Mesenchymal stem cell (in vitro differentiated cells and primary cell): ENCODE measurements at regions not wholly inside any gene's neighbourhood (a gene's known extent, or its start where the extent isn't known, plus 50 kb on each side); places are given as distances from the start of the nearest gene placed in this dataset.
A peak's percentile ranks its signal among the peaks of the same experiment; 100 is the strongest.

Experiments used
- DNase-seq: peaks from one replicate; pipeline ENCODE4 v3.0.0-alpha.2; 2013
- H2AFZ ChIP-seq: one replicate; pipeline ENCODE4 v1.6.1; 2013; ENCODE audit warnings: low read depth, mild to moderate bottlenecking, control low read depth, inconsistent platforms, low read length, moderate library complexity
- H2AK5ac ChIP-seq: 2 replicates; pipeline ENCODE4 v1.6.1; 2013; ENCODE audit warnings: low read length, moderate library complexity, mild to moderate bottlenecking, inconsistent platforms; ENCODE audit not compliant: severe bottlenecking
- H2BK120ac ChIP-seq: one replicate; pipeline ENCODE4 v1.6.1; 2013; ENCODE audit warnings: low read depth, mild to moderate bottlenecking, inconsistent platforms, low read length, moderate library complexity
- H2BK12ac ChIP-seq, 2 experiments: one replicate each; pipeline ENCODE4 v1.6.1; 2013; ENCODE audit warnings: inconsistent platforms in 2 of 2, low read length in 2 of 2, mild to moderate bottlenecking in 2 of 2, moderate library complexity in 2 of 2, control low read depth in 1 of 2
- H2BK15ac ChIP-seq: one replicate; pipeline ENCODE4 v1.6.1; 2013; ENCODE audit warnings: mild to moderate bottlenecking, low read depth, inconsistent platforms; ENCODE audit not compliant: poor library complexity, severe bottlenecking
- H2BK5ac ChIP-seq: 2 replicates; pipeline ENCODE4 v1.6.1; 2013; ENCODE audit warnings: low read depth, mild to moderate bottlenecking, low read length, control low read depth, inconsistent platforms; ENCODE audit not compliant: poor library complexity, severe bottlenecking
- H3K14ac ChIP-seq, 2 experiments: one replicate each; pipeline ENCODE4 v1.6.1; 2013; ENCODE audit warnings: inconsistent platforms in 2 of 2, low read length in 2 of 2, control low read depth in 1 of 2, mild to moderate bottlenecking in 1 of 2, moderate library complexity in 1 of 2
- H3K18ac ChIP-seq, 2 experiments: one replicate each; pipeline ENCODE4 v1.6.1; 2013; ENCODE audit warnings: inconsistent platforms in 2 of 2, low read length in 2 of 2, control low read depth in 1 of 2, low read depth in 1 of 2, mild to moderate bottlenecking in 1 of 2
- H3K23ac ChIP-seq, 2 experiments: one replicate each; pipeline ENCODE4 v1.6.1; 2013; ENCODE audit warnings: inconsistent platforms in 2 of 2, low read length in 2 of 2, mild to moderate bottlenecking in 2 of 2, moderate library complexity in 2 of 2, control low read depth in 1 of 2
- H3K27ac ChIP-seq: 2 replicates; pipeline ENCODE4 v1.5.1; 2013; ENCODE audit warnings: mild to moderate bottlenecking, moderate library complexity, low read length, control low read depth, inconsistent platforms; ENCODE audit not compliant: poor library complexity, severe bottlenecking
- H3K27me3 ChIP-seq, 2 experiments: 2 replicates each; pipeline versions ENCODE4 v1.6.1 to v1.7.0; 2013; ENCODE audit warnings: low read length in 2 of 2, mild to moderate bottlenecking in 2 of 2, moderate library complexity in 2 of 2, control low read depth in 1 of 2, inconsistent platforms in 1 of 2; ENCODE audit not compliant: control insufficient read depth in 1 of 2, insufficient read depth in 1 of 2
- H3K36me3 ChIP-seq, 2 experiments: 2 replicates each; pipeline versions ENCODE4 v1.6.1 to v1.7.0; 2013; ENCODE audit warnings: low read length in 2 of 2, control low read depth in 1 of 2, inconsistent platforms in 1 of 2, low read depth in 1 of 2, mild to moderate bottlenecking in 1 of 2; ENCODE audit not compliant: insufficient read depth in 2 of 2, control insufficient read depth in 1 of 2
- H3K4ac ChIP-seq, 2 experiments: one replicate each; pipeline ENCODE4 v1.6.1; 2013; ENCODE audit warnings: inconsistent platforms in 2 of 2, low read length in 2 of 2, mild to moderate bottlenecking in 2 of 2, moderate library complexity in 2 of 2, control low read depth in 1 of 2, low read depth in 1 of 2
- H3K4me1 ChIP-seq: 2 replicates; pipeline ENCODE4 v1.6.1; 2013; ENCODE audit warnings: low read depth, low read length, control low read depth; ENCODE audit not compliant: control insufficient read depth, insufficient read depth
- H3K4me2 ChIP-seq: 2 replicates; pipeline ENCODE4 v1.6.1; 2013; ENCODE audit warnings: low read length, mild to moderate bottlenecking, inconsistent platforms; ENCODE audit not compliant: poor library complexity, severe bottlenecking
- H3K4me3 ChIP-seq, 2 experiments: 2 replicates each; pipeline versions ENCODE4 v1.5.1 to v1.7.0; 2013; ENCODE audit warnings: low read length in 2 of 2, mild to moderate bottlenecking in 2 of 2, control low read depth in 1 of 2, low read depth in 1 of 2; ENCODE audit not compliant: insufficient read depth in 1 of 2
- H3K79me1 ChIP-seq: replicated peaks from 2 replicates; pipeline ENCODE4 v1.6.1; 2013; ENCODE audit warnings: mild to moderate bottlenecking, control low read depth, low read length, inconsistent platforms; ENCODE audit not compliant: poor library complexity, severe bottlenecking
- H3K9ac ChIP-seq: 2 replicates; pipeline ENCODE4 v1.7.0; 2013; ENCODE audit warnings: mild to moderate bottlenecking, low read length, moderate library complexity
- H3K9me3 ChIP-seq: 2 replicates; pipeline ENCODE4 v1.7.0; 2013; ENCODE audit warnings: mild to moderate bottlenecking, low read length; ENCODE audit not compliant: control insufficient read depth
- H4K8ac ChIP-seq: one replicate; pipeline ENCODE4 v1.6.1; 2013; ENCODE audit warnings: inconsistent platforms, mild to moderate bottlenecking, low read length, moderate library complexity
- H4K91ac ChIP-seq: one replicate; pipeline ENCODE4 v1.6.1; 2013; ENCODE audit warnings: mild to moderate bottlenecking, low read length, inconsistent platforms
- WGBS: methylation state at CpG from one replicate; pipeline ENCODE4 v1.1.7; 2013; ENCODE audit warnings: mixed read lengths; 5-methylcytosine and 5-hydroxymethylcytosine counted together

DNA sequence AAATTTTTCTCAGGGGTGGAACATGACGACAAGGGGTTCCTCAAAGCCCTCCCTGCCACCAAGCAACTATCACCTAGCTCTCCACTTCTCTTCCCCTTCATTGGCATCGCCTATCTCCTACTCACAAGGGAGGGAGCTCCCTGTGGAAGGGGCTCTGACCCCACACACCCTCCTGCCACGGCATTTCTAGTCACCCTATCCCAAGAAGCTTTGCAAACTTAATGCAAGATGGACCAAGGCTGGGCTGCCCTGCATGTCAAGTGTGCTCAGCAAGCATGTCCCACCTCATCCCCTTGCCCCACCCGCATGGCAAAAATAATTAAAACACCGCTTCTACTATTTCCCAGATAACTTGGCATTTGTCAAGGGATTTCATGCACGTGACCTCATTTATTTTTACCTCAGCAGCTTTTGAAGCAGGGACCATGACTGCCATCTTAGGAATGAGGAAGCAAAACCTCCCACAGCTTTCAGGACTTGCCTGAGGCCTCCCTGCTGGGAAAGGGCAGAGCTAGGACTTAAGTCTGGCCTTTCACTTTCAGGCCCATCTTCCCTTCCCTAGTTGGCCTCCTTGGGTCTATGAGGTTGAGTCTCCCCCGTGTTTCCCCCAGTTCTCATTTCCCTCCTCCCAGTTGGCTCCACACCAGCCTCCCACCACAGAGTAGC lies 161.3 kb downstream of the TSEN15 start:
- no peak overlapping the region for H3K14ac ChIP-seq
- H3K27ac ChIP-seq, result peak overlapping the region; percentile 77
- peak overlapping the region; percentile 33 for H3K9ac ChIP-seq
- H3K79me1 ChIP-seq, result no peaks in the 10 kb centered on the region
- H3K27me3 ChIP-seq, result no peaks in the 10 kb centered on the region
- H3K4me3 ChIP-seq, result no peak overlapping the region
- H3K18ac ChIP-seq, result peak overlapping the region; percentile 13 to 73
- peak overlapping the region; percentile 82 for H4K91ac ChIP-seq
- no peaks in the 10 kb centered on the region for H3K9me3 ChIP-seq
- H2BK120ac ChIP-seq, result no peak overlapping the region
- H4K8ac ChIP-seq, result peak overlapping the region; percentile 81
- no peak overlapping the region for H2BK15ac ChIP-seq
- H2AFZ ChIP-seq, result no peak overlapping the region
- no peak overlapping the region for H2BK5ac ChIP-seq
- no peak overlapping the region for H3K4ac ChIP-seq
- H3K23ac ChIP-seq, result no peak overlapping the region
- H3K36me3 ChIP-seq, result no peaks in the 10 kb centered on the region
- peak overlapping the region in 1 of 2 experiments; percentile 45 for H2BK12ac ChIP-seq
- WGBS, result 76% methylated on average over 7 of the region's 7 CpGs
- DNase-seq, result peak; percentile 84
- H2AK5ac ChIP-seq, result peak overlapping the region; percentile 57
- peaks cover 9% of the 10 kb centered on the region for H3K4me1 ChIP-seq
- no peak overlapping the region for H3K4me2 ChIP-seq

GRCh38 chr1:184214128-184214527 lies 162.6 kb downstream of the TSEN15 start:
- Histone ChIP-seq H2AK5ac (no peak overlapping the region), H2BK5ac (no peak overlapping the region), H2BK15ac (no peak overlapping the region), H3K14ac (no peak overlapping the region), H3K18ac (no peak overlapping the region), H3K27ac (no peak overlapping the region), H4K91ac (no peak overlapping the region), H2BK12ac (peak overlapping the region in 1 of 2 experiments; percentile 59), H2BK120ac (no peak overlapping the region), H3K4me1 (peaks cover 10% of the 10 kb centered on the region), H4K8ac (no peak overlapping the region), H3K4ac (no peak overlapping the region), H3K9me3 (no peaks in the 10 kb centered on the region), H2AFZ (no peak overlapping the region), H3K79me1 (no peaks in the 10 kb centered on the region), H3K4me2 (no peak overlapping the region), H3K36me3 (no peaks in the 10 kb centered on the region), H3K4me3 (no peak overlapping the region), H3K27me3 (no peaks in the 10 kb centered on the region), H3K9ac (no peak overlapping the region), H3K23ac (no peak overlapping the region)
- DNase-seq, result no peak
- 96% methylated on average over 2 of the region's 4 CpGs for WGBS

- Histone ChIP-seq H3K27ac (no peak overlapping the region), H2BK5ac (no peak overlapping the region), H3K18ac (no peak overlapping the region), H2AK5ac (peak overlapping the region; percentile 13), H3K4me1 (peaks cover 10% of the 10 kb centered on the region), H3K4ac (peak overlapping the region in 1 of 2 experiments; percentile 36), H2AFZ (no peak overlapping the region), H2BK120ac (no peak overlapping the region), H3K23ac (no peak overlapping the region), H4K8ac (no peak overlapping the region), H2BK15ac (no peak overlapping the region), H3K4me2 (no peak overlapping the region), H3K9me3 (no peaks in the 10 kb centered on the region), H3K14ac (no peak overlapping the region), H2BK12ac (no peak overlapping the region), H3K4me3 (no peak overlapping the region), H3K9ac (no peak overlapping the region), H4K91ac (no peak overlapping the region), H3K27me3 (no peaks in the 10 kb centered on the region), H3K79me1 (no peaks in the 10 kb centered on the region), H3K36me3 (no peaks in the 10 kb centered on the region)
- WGBS, result 80% methylated on average over 6 of the region's 6 CpGs
- DNase-seq, result no peak
Measured at GRCh38 chr1:184215274-184215925, 163.9 kb downstream of the TSEN15 start.

DNA sequence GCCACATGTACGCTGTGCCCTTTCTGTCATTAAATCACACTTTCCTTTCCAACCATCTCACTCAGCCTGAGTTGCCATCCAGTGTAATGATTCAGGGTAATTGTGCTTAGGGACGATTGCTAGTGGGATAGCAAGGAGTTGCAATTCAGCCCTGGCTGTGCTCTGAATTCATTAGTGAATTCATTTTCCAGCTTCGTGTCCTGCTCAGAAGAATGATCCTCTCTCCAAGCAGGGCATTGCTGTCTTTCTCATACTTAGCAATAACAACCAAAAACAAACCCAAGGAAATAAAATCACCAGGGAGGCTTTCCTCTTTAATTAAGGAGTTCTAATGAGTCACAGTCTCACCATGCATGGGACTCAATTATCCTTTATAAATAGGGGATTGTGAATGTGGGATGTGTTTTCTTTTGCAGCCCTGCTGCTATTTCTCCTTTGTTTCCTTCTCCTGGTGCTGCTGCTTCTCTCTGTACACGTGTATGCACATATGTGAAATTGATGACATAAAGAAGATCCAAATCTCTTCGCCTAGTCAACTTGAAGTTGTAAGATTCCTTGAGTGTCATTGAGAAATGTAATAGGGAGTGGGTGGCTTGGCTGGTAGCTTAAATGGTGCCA lies 167.0 kb downstream of the TSEN15 start:
- no peak overlapping the region for H3K18ac ChIP-seq
- H3K4ac ChIP-seq, result no peak overlapping the region
- no peak overlapping the region for H2BK15ac ChIP-seq
- H4K8ac ChIP-seq, result no peak overlapping the region
- H3K36me3 ChIP-seq, result no peaks in the 10 kb centered on the region
- no peaks in the 10 kb centered on the region for H3K27me3 ChIP-seq
- no peak overlapping the region for H3K9ac ChIP-seq
- no peak overlapping the region for H2AFZ ChIP-seq
- H2BK5ac ChIP-seq, result no peak overlapping the region
- no peak overlapping the region for H3K27ac ChIP-seq
- H4K91ac ChIP-seq, result no peak overlapping the region
- no peak overlapping the region for H3K14ac ChIP-seq
- no peaks in the 10 kb centered on the region for H3K79me1 ChIP-seq
- no peak overlapping the region for H3K4me2 ChIP-seq
- H3K9me3 ChIP-seq, result no peaks in the 10 kb centered on the region
- H3K23ac ChIP-seq, result no peak overlapping the region
- WGBS, result 80% methylated on average over 4 of the region's 5 CpGs
- H3K4me1 ChIP-seq, result peaks cover 5% of the 10 kb centered on the region
- H3K4me3 ChIP-seq, result no peak overlapping the region
- no peak overlapping the region for H2BK12ac ChIP-seq
- H2BK120ac ChIP-seq, result no peak overlapping the region
- no peak overlapping the region for H2AK5ac ChIP-seq
- no peak for DNase-seq
